ENCODE measurements at regions not wholly inside any gene's neighbourhood (a gene's known extent, or its start where the extent isn't known, plus 50 kb on each side); places are given as distances from the start of the nearest gene placed in this dataset.

GRCh38 chr15:96068897-96069296, 261.6 kb upstream of the NR2F2 start:
- TF ChIP-seq POLR2A (IDR thresholded peaks at IDR 0.05) (no peak), CTCF (IDR thresholded peaks at IDR 0.05) (no peak)
